CD4-positive, alpha-beta T cell treated with Interleukin-4 for 4 hours (primary cell): ENCODE measurements at regions not wholly inside any gene's neighbourhood (a gene's known extent, or its start where the extent isn't known, plus 50 kb on each side); places are given as distances from the start of the nearest gene placed in this dataset.

Experiments
- DNase-seq: peaks from one replicate; pipeline ENCODE4 v3.0.0-alpha.2; 2020

DNA sequence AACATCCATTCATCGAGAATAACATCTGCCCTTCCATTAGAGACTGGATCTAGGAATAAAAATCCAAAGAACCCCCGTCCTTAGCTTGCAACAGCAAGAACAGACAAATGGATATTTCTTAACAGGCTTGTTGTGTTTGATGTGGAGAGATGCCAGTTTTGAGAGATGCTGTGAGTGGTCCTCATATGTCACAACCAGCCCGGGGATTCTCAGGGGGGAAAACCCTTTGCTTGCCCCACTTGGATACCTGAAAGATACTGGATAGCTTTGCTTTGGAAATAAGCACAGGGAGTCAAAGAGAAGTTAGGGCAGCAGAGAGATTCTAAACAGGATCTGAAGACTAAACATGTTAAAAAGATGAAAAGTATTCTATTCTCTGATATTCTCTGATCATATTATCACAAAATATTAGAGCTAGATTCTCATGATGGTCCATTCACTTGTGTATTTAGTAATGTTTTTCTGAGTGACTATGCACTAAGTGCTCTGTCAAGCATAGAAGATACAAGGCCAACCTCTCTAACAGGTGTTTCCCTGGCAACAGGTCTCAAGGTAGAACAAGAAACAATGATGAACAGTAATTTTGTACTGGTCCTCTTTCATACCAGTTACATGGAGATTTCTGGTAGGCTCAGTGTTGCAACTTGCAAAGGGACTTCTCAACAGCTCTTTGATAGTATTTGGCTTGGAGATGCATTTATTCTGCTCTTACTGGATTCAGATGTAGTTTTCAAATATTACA, 348.2 kb downstream of the MYCN start:
- DNase-seq, result no peak

DNA sequence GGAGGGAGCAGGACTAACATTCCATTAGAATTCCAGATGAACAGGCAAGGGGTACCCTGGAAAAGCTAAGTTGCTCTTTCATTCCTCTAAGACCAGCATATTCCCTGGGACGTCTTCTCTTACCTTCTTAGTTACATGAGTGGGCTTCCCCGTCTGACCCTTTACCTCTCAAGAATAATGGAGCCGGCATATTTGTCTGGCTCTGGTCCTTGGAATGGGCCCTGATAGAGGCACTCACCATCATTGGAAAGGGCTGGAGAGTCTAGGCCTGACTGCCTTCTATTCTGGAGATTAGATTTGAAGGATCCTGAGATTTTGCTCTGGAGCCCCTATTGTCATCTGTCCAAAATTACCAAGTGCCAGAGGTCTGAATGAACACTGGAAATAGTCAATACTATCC, 347.5 kb downstream of the MYCN start:
- no peak for DNase-seq

DNA sequence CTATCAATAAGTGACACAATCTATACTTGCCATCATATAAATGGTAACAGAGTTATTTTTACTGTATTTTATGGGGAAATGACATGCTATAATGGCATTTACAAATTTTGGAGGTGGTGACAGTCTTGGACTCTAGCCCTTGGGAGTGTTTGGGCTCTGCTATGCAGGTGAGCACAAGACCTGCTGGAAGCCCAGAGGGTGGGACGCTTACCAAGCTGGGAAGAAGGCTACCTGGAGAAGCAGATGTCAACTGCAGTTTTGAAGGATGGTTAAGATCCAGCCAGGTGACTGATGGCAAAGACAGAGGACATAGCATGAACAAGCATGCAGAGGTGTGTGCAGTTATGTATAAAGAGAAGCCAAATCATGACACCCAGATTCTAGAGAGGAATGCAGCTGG, 346.9 kb downstream of the MYCN start:
- no peak for DNase-seq

DNA sequence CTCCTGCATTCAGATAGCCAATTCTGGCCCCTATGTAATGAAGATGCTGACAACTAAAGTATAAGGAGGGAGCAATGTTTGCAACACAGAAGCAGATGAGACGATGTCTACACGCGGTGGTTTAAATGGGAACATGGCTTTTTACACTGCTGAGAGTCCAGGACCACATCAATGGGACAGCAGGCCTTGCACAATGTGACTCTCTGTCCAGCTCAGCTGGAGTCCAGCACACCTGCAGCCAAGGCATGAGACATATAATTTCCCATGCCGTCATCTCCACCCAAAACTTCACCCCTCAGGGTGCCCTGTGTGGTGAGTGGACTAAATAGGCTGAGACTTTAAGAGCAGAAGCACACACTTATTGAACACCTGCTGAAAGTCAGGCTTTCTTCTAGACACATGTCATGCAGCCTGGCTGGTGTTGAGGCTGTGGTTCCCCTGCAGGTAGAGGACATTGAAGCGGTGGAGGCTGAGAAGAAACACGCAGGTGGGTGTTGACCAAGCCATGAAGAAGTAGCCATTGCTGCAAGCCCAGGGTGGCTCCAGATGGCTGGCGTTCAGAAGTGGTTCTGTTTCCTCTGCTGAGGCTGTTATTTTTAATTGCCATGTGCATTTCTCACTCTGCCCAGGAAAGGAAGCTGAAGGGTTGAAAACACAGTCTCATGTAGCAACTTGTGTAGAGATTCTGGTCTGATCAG, 345.6 kb downstream of the MYCN start:
- no peak for DNase-seq

DNA sequence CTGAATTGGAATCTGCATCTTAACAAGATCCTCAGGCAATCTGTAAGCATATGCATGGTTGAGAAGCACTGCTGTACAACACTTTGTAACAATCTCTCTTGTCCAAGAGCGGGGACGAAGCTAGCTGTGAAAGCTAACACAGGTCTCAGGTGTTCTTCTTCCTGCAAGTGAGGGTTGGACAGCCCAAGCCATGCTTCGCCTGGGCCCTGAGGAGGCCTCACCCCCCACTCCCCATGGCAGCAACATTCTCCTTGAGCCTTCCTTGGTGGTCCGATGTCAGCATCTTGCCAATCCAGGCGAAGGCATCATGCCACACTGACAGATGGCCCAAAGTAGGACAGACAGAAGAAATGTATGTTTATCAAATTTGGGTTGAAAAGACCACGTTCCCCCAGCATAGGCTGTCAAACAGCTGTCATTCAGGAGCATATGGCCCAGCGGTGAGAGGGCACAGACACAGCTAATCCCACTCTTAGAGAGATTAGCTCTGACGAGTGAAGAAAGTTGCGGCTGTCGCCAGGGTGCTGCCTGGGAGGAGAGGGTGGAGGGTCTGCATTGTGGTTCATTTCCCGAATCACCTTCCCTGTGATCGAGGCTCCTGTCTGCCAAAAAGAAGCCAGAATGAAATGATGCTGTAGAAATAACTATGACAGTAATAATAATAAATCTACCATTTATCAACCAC, 344.7 kb downstream of the MYCN start:
- no peak for DNase-seq

DNA sequence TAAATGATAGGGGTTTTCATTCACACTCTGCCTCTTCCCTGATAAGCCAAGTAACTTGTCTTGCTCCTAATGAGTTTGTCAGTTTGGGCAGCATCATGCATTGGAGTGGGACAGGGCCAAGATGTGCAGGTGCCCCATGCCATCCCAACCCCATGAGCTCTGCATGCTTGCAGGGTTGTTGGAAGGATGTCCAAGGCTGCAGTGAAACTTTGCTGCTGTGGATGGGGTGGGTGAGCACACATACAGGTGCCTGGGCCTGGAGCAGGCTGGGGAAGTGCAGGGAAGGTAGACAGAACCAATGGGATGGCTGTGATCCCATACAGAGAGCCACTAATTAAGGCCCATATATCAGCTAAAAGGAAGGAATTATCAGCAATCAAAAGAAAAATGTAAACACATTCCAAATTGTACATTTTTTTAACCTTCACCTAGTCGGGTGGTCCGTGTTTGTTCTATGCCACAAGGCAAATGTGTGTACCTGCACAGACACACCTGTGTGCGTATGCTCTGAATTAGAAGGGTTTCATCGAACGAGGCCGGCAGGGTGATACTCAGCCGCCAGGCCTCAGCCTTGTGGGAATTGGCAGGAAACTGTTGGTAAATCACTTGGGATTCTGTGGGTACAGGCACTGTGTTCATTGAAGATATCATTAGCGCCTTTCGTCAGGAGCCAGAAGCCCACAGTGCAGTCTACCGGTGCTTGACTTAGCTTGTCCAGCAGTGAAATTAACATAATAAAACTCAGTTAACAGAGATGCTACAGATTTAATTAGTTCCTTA, 342.9 kb downstream of the MYCN start:
- DNase-seq, result no peak

DNA sequence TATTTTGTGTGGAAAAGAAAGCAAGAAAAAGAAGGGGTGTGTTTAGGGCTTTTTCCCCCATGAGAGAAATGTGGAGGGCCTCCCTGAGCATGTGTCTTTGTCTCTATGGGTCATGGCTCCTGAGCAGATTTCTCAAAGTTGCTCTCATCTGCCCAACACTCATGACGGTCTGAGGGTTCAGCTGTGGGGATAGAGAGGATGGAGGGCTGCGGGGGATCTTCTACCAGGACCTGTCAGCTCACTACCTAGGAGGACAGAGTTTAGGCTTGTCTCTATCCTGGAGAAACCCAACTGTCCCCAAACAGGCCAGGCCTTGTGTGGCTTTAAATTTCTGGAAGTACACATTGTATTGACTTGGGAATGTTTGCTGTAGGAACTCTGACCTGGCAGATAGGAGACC, 342.2 kb downstream of the MYCN start:
- DNase-seq, result no peak

DNA sequence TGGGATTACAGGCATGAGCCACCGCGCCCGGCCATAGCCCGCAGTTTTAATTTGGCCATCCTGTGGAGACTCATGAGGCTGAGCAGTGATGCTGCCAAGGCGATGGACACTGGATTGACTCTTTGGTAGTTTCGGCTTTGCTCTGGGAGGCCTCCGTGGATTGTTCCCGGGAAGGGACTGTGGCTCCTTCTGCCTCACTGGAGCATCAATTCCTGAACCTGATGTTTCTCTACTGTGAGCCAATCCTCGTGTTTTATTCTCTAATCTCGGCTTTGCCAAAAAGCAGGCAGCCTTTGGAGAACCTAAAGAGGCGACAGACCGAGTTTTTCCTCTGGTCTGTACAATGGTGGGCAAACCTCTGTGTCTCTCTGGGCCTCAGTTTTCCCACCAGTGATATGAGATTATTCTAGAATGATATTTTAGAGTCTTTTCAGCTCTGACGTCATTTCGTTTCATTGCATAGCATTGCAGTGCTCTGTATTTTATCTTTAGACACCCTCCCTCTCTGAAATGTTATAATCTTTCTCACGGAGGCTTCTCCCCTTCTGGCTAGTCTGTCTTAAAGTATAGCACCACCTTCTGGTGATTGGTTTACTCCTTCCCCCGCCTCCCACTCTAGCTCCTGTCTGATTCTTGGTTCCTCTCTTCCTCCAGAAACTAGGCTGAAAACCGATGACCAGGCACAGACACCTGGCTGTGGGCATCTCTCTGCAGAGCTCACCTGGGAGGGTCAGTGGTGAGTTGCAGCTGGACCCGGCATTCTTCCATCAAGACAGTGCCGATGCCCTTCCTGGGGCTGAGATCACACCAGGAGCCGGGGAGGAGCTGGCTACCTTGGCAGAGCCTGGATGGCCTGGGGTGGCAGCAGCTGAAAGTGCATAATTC, 341.3 kb downstream of the MYCN start:
- no peak for DNase-seq

DNA sequence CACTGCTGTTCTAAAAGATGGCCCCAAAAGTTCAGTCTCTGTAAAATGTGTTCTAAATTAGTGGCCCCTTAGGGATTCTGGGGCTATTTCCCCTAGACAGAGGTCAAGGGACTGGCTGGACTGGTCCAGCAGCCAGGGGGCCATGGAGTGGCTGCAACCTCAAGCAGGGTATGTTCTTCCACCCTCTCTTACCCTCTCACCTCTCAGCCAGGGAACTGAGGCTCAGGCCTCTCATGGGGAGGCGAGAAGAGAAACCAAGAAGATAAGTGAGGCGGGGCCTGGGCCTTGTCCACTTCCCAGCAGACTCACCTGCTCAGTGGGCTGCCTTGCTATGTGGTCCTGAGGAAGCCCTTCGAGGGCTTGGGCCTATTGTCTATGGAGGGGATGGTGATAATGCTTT, 339.7 kb downstream of the MYCN start:
- DNase-seq, result no peak

DNA sequence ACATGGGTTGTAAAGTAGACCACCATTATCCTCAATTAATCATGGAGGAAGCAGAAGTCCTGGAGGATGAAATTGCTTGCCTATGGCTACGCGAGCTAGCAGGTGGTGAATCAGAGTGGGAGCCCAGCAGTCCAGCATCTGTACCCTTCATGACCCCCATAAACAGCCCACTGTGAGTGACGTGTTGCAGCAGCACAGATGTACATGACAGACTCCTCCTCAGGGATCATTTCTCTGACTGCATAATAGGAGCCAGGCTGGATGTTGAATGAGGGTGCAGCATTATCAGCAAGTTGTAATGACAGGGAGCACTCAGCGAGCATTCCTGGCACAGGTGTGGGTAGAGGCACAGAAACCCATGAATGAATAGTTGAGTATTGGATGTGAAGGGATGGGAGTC, 339.3 kb downstream of the MYCN start:
- no peak for DNase-seq

DNA sequence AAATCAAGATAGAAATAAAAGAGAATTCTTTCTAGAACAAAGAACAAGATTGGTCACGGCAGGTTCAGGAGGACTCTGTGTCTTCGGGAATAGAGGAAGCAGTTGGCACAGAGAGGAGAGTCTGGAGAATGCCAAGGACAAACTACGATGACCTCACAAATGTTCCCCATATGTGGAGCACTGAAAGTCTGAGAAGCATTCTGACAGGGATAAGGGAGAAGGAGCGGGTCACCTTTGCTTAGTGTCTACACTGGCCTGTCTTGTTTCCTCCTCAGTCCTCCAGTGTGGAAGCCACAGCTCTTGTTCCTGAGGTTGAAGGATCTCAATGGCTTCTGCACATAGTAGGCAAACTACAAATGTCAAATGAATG, 338.8 kb downstream of the MYCN start:
- no peak for DNase-seq

DNA sequence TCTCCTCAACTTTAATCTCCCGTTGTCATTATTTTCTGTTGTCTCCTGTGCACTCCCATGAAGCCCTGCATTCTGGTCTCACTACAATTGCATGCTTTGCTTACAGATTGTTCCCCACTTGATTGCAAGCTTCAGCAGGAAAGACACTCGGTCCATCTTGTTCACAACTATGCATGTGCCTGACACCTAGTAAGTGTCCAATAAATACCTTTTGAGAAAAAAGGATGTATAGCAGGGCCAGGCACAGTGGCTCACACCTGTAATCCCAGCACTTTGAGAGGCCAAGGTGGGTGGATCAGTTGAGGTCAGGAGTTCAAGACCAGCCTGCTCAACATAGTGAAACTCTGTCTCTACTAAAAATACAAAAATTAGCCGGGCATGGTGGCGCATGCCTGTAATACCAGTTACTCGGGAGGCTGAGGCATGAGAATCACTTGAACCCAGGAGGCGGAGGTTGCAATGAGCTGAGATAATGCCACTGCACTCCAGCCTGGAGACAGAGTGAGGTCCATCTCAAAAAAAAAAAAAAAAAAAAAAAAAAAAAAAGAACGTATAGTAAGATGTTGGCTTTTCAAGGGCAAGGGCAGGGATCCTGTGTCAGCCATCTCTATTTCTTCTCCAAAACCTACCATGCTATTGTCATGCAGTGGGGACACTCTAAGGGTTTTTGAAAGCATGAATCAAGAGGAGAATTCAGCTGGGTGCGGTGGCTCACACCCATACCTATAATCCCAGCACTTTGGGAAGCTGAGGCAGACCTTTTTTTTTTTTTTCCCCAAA, 338.3 kb downstream of the MYCN start:
- no peak for DNase-seq

DNA sequence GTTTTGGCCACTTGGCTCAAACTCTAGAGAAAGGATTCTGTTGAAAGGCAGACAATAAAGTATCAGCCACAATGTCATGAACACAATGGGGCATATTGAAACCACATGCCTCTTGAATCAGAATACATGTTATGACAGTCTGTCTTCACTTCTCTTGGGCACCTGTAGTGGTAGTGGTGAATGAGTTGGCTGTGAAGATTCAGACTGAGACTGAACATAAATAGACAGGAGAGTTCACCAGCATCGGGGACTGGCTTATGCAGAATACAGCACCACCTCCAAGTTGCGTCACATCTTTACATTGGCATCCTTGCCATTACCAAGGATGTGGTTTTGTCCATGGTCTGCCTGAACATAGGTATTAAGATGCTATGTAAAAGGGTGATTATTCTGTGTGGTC, 336.8 kb downstream of the MYCN start:
- DNase-seq, result no peak

DNA sequence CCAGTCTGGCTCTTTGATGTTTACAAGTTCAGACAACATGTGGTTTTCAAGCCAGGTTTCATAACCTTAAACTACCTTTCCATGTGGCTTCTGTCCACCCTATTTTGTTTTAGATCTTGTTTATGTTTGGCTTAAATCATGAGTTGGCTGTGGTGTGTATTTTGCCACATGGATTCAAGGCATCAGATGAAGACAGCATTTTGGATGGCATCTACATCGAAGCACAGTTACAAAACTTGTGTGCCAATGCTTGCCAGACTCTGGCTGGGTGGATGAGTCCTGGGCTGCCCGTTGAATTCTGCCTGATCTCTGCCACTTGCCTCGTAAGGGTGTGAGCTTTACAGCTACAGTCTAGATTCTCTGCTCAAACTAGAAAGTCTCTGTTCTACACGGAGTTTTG, 335.3 kb downstream of the MYCN start:
- no peak for DNase-seq

DNA sequence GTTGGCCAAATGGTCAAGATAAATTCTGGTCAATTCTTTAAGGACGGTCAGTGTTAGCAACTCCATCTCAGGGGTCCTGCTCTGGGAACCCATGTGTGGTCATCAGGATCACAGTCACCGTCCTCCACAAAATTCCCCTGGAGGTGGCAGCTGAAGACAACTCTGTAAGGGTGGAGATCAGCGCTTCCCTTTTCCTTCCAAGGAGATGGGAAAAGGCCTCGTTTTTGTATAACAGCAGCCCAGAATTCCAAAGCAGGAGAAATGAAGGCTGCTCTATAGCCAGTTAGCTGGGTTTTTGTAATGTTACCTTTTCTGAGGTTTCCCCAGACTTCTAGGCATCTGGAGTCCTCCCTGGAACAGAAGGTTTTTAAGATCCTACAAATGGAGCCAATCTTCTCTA, 334.8 kb downstream of the MYCN start:
- no peak for DNase-seq

DNA sequence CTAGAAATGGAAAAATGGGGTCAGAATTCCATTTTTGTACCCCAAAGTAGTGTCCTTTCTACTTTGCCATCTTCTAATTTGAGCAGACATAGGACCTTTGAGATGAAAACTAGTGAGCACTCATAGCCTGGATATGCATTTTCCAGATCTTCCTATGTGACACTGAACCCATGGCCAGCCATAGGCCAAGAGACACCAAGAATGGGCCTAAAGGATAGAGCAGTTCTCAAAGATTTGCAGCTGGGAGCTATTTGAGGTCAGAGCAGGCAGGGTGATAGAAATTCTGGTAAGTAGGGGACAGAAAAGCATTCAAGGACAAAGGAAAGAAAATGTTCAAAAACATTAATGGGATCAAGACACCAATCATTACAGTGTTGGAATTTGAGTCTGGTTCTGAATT, 332.8 kb downstream of the MYCN start:
- no peak for DNase-seq

DNA sequence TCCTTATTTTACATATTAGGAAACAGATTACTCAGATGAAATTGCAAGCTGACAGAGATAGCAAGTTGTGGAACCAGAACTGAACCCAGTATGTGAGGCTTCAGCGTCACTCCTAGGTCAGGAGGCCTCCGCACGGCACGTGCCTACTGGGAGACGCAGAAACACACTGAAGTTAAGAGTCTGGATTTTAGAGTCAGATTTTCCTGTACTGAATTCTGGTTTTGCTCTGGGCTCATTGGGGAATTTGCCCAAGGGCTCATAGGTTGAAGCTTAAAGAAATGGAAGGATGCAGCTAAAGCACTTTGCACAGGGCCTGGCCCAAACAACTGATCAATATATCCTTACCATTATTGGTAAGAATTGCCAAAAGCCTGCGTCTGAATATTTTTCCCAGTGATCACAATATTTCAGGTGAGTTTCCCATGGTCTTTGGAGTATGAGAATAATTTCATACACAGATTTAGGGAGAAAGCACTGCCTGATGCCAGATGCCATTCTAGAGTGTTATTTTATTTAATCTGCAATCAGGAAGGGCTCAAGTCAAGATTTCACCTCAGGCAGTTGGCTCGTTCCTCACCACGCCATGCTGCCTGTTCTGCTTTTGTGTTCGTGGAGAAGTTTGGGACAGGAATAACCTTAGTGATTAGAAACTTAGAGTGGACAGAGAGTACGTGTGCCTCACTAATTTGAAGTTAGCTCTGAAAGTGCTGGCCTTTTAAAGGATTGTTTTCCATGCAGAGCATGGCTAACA, 331.9 kb downstream of the MYCN start:
- no peak for DNase-seq

DNA sequence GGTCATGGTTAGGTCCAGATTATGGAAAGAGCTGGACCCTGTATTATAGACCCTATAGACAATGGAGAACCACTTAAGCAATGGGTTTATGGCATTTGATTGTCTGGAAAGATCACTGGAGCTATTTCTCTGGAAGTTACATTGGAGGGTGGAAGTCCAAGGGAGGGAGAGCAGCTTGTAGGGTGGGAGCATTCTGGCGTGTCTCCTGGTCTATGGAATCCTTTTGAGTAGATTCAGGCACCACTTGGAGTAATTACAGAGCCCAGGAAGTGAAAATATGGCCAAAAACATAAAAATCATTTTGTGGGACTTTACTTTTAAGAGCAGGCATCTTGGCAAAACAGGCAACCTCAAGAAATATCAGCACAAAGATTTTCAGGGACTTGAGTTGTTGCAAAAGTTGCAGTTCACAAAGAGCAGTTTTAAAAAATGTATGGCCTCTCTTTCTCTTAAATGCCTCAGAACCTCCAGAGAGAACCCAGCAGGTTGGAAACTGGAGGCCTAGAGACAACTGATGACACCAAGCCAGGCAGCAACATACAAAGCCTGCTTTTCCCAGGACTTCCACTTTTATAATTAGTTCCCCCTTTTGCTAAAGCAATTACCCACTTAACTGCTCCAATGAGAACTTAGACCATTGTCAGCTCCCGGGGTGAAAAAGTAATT, 331.0 kb downstream of the MYCN start:
- DNase-seq, result no peak

DNA sequence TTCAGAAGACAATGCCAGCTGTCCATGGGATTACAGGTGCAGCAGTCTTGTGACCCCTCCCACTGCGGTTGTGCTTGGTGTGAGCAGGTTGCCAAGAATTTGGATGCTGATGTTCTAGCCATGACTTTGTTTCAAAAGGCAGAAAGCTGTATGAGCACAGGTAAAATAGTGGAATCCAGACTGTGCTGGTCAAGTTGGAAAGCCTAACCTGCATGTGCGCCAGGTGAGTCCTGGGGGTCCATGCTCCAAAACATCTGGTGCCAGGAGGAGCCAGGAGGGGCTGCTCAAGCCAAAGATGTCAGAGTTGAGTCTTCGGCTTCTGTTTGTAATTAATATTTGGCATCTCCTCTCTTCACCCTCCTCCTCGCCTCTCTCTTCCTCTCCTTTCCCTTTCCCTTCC, 330.1 kb downstream of the MYCN start:
- no peak for DNase-seq

DNA sequence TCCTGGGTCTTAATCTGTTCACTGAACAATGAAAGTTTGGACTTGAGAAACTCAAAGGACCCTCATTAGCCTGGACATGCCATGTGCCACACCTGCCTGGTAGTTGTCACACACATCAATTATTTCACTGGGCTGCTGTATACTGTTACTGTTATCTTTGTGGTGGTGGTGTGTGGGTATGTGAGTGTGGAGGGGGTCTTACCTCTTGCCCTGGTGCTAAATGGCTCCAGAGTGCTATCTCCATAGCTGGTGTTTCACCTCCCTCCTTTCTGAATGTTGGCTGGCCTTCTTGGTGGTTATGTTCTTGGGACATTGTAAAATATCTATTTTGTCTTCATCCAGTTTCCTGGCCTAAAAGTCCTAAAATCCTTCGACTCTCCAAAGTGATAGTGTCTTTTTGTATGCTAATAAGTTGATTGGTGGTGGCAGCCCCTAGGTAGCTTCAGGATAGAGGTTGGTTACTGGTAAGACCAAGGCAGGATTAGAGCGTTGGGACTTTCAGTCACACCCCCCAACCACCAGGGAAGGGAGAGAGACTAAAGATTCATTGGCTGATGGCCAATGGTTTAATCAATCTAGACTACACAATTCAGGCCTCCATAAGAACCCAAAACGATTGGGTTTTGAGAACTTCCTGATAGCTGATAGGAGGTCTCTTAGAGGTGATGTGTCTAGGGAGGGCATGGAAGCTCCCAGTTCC, 328.1 kb downstream of the MYCN start:
- no peak for DNase-seq
